ENCODE measurements at regions not wholly inside any gene's neighbourhood (a gene's known extent, or its start where the extent isn't known, plus 50 kb on each side); places are given as distances from the start of the nearest gene placed in this dataset.
"Not testable (repeated sequence)": the region's sequence is repeated elsewhere in the genome, so short reads cannot be mapped to it uniquely, and the experiment has no call there.

GRCh38 chr4:160746585-160746984, 1417.2 kb downstream of the FSTL5 start:
- in situ Hi-C loops (cut with HindIII; ENCODE audit: low sequenced_read_pairs): not testable (repeated sequence)

- in situ Hi-C loops (cut with HindIII; ENCODE audit: low sequenced_read_pairs): no loop called here
Observed at GRCh38 chr4:160772668-160773067, 1391.1 kb downstream of the FSTL5 start.

- in situ Hi-C loops (cut with HindIII; ENCODE audit: low sequenced_read_pairs): no loop called here
Observed at GRCh38 chr4:160795216-160795615, 1368.6 kb downstream of the FSTL5 start.

GRCh38 chr4:160808174-160808573, 1355.6 kb downstream of the FSTL5 start:
- in situ Hi-C loops (cut with HindIII; ENCODE audit: low sequenced_read_pairs): no loop called here

GRCh38 chr4:160809576-160809975, 1354.2 kb downstream of the FSTL5 start:
- in situ Hi-C loops (cut with HindIII; ENCODE audit: low sequenced_read_pairs): no loop called here

GRCh38 chr4:160810424-160810823, 1353.4 kb downstream of the FSTL5 start:
- in situ Hi-C loops (cut with HindIII; ENCODE audit: low sequenced_read_pairs): no loop called here

GRCh38 chr4:160810941-160811340, 1352.9 kb downstream of the FSTL5 start:
- in situ Hi-C loops (cut with HindIII; ENCODE audit: low sequenced_read_pairs): no loop called here

- in situ Hi-C loops (cut with HindIII; ENCODE audit: low sequenced_read_pairs): no loop called here
Observed at GRCh38 chr4:160811956-160812355, 1351.8 kb downstream of the FSTL5 start.

GRCh38 chr4:160814726-160815125, 1349.1 kb downstream of the FSTL5 start:
- in situ Hi-C loops (cut with HindIII; ENCODE audit: low sequenced_read_pairs): no loop called here

GRCh38 chr4:160818571-160818970, 1345.2 kb downstream of the FSTL5 start:
- in situ Hi-C loops (cut with HindIII; ENCODE audit: low sequenced_read_pairs): no loop called here

- in situ Hi-C loops (cut with HindIII; ENCODE audit: low sequenced_read_pairs): no loop called here
Observed at GRCh38 chr4:160819791-160820190, 1344.0 kb downstream of the FSTL5 start.

GRCh38 chr4:160824481-160824880, 1339.3 kb downstream of the FSTL5 start:
- in situ Hi-C loops (cut with HindIII; ENCODE audit: low sequenced_read_pairs): no loop called here

- in situ Hi-C loops (cut with HindIII; ENCODE audit: low sequenced_read_pairs): no loop called here
Observed at GRCh38 chr4:160825644-160826338, 1338.0 kb downstream of the FSTL5 start.

- in situ Hi-C loops (cut with HindIII; ENCODE audit: low sequenced_read_pairs): no loop called here
Observed at GRCh38 chr4:160826339-160826679, 1337.5 kb downstream of the FSTL5 start.

GRCh38 chr4:160831165-160831922, 1332.5 kb downstream of the FSTL5 start:
- in situ Hi-C loops (cut with HindIII; ENCODE audit: low sequenced_read_pairs): no loop called here

- in situ Hi-C loops (cut with HindIII; ENCODE audit: low sequenced_read_pairs): no loop called here
Observed at GRCh38 chr4:160835789-160836188, 1328.0 kb downstream of the FSTL5 start.

- in situ Hi-C loops (cut with HindIII; ENCODE audit: low sequenced_read_pairs): no loop called here
Observed at GRCh38 chr4:160836431-160836830, 1327.4 kb downstream of the FSTL5 start.

GRCh38 chr4:160846121-160846520, 1317.7 kb downstream of the FSTL5 start:
- in situ Hi-C loops (cut with HindIII; ENCODE audit: low sequenced_read_pairs): no loop called here

- in situ Hi-C loops (cut with HindIII; ENCODE audit: low sequenced_read_pairs): no loop called here
Observed at GRCh38 chr4:160847228-160847627, 1316.6 kb downstream of the FSTL5 start.

- in situ Hi-C loops (cut with HindIII; ENCODE audit: low sequenced_read_pairs): no loop called here
Observed at GRCh38 chr4:160848489-160848888, 1315.3 kb downstream of the FSTL5 start.

GRCh38 chr4:160848901-160849760, 1314.7 kb downstream of the FSTL5 start:
- in situ Hi-C loops (cut with HindIII; ENCODE audit: low sequenced_read_pairs): no loop called here

GRCh38 chr4:160864253-160864652, 1299.5 kb downstream of the FSTL5 start:
- in situ Hi-C loops (cut with HindIII; ENCODE audit: low sequenced_read_pairs): no loop called here

All from endothelial cell of hepatic sinusoid (primary cell).